Activated CD8-positive, alpha-beta memory T cell treated with anti-CD3 and anti-CD28 coated beads for 24 hours (primary cell): ENCODE measurements at regions not wholly inside any gene's neighbourhood (a gene's known extent, or its start where the extent isn't known, plus 50 kb on each side); places are given as distances from the start of the nearest gene placed in this dataset.

Experiments
- DNase-seq: peaks from one replicate; pipeline ENCODE4 v3.0.0-alpha.2; 2020

DNA sequence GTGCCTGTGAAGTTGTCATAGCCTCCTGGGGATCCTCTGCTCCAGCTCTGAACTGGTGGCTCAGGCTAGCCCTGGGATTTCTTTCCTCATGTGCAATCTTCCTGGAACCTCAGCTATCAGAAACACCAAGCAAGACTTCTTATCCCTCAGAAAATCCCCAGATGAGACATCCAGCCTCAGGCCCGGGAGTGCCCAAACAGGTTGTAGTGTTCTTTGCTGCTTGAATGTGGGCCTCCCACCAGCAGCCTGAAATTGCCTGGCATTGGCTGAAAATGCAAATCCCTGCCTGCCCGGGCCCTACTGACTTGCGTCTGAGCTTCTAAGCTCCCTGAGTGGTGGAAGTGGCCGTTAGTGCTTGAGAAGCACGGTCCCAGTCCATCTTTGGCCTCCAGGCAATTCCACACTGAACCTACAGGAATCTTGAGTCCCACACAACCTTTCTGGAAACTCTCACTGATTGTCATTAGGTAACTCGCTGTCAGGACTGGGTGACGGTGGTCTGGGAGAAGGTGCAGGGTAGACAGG lies 146.8 kb downstream of the ZBTB18 start:
- DNase-seq, result no peak

DNA sequence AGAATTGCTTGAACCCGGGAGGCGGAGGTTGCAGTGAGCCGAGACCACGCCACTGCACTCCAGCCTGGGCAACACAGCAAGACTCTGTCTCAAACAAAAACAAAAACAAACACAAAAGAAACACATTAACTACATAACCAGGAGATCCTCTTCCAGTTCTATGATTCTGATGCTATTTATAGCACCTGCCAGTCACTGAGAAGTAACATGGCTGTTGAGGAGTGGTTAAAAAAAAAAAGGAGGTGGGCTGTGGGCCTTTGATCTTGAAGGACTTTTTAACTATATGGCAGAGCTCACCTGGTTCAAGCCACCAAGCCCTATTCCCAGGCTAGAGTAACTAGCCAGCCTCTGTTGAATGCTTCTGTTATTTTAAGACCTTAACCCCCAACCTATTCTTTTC lies 148.8 kb downstream of the ZBTB18 start:
- no peak for DNase-seq

GRCh38 chr1:244200596-244200995 lies 149.5 kb downstream of the ZBTB18 start:
- no peak for DNase-seq

DNA sequence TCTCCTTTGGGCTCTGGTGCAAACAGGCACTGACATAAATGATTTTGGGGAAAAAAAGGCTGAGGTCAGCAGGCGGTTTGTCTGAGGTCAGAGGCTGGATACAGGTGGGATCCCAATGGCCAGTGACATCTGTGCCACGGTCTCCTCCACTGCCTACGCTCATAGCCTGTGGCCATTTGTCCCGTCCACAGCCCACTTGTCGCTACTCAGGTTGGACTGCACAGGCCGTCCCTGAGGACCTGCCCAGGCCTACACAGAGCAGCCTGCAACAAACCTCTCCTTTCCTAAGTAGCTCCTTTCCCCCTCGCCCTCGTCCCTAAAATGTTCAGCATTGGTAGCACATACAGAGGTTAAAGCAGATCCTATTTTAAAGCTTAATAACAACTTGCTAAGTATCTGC lies 150.7 kb downstream of the ZBTB18 start:
- DNase-seq, result no peak

GRCh38 chr1:244204004-244204403 lies 152.9 kb downstream of the ZBTB18 start:
- DNase-seq, result no peak

DNA sequence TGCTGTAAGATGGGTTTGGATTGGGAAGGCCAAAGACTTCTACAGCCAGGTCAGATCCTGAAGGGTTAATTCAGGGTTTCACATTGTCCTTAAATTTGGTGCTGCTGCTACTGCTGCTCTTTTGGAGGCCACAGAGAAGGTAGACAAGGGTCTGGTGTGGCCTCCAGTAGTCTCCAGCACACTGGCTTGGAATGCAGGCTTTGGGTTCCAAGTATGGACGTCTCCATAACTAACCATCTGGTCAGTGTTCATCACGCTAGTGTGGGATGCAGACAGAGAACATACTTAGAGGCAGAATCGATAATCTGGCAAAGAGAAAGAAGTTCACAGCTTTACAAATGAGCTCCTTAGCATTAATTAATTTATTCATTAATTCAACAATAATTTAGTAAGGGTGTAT lies 154.1 kb downstream of the ZBTB18 start:
- no peak for DNase-seq

DNA sequence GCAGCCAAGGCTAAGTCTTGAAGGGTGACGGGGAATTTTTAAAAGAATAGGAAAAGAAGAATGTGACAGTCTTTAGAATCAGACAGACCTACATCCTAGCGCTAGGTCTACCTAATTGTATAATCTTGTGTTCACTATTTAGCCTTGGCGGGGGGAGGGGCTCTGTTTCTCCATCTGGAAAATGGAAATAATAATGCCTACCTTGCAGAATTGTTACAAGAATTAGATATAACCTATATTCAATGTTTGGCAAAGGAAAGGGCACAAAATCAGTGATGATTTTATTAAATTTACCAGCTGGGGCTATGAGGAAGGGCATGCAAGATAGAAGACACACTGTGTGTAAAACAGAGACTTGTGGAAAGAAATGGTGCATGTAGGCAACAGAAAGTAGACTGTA lies 154.8 kb downstream of the ZBTB18 start:
- no peak for DNase-seq

DNA sequence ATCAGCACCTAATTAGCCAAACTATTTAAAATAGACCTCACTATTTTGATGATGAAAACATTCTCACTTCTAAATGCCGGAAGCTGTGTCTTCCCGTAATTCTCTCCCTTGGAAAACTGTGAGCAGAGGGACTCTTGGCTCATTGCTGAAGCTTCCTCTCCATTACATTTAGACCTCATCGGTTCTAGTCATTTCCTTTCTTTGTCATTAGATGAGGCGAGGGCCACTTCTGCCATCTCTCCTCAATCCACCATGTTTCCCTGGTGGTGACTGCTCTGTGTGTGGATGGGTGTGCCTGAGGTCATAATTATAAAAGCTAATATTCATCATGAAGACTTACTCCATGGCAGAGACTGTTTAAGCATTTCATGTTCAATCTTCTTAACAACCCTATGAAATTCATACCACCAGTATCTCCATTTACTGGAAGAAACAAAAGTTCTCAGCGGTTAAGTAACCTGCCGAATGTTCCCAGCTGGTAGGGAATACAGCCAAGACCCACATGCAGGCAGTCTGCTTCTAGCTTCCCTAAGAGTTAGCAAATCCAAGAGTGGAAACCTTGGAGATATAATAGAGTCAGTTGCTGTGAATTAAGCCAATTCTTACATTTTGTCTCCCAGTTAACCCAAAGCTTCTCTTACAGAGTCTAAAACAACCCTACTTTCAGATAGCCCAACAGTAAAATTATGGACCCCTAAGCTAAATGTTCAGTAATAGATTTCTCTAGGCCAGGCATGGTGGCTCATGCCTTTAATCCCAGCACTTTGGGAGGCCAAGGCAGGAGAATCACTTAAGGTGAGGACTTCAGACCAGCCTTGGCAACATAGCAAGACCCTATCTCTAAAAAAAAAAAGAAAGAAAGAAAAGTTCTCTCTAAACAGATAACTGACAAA lies 156.2 kb downstream of the ZBTB18 start:
- no peak for DNase-seq

- DNase-seq, result no peak
Observed at GRCh38 chr1:244207935-244208244, 156.8 kb downstream of the ZBTB18 start.

- no peak for DNase-seq
Observed at GRCh38 chr1:244209955-244210354, 158.9 kb downstream of the ZBTB18 start.

GRCh38 chr1:244210884-244211558 lies 159.9 kb downstream of the ZBTB18 start:
- no peak for DNase-seq

- DNase-seq, result no peak
Observed at GRCh38 chr1:244211559-244211944, 160.5 kb downstream of the ZBTB18 start.

DNA sequence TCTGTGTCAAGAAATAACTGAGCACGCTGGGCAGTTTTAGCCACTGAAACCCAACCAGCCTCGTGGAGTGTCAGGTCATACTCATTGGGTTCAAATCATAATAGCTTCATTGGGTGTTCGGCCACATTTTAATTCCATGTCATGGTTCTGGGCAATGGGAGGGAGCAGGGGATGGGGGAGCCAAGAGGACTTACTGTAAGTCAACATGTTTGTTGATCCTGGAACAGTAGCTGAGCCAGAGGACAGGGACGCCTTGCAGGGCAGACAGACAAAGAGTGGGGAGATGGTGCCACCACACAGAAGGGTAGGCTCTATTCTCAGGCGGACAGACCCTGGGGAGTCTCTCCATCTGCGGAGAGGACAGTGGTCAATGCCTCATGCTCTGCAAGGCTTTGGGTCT lies 161.1 kb downstream of the ZBTB18 start:
- no peak for DNase-seq

DNA sequence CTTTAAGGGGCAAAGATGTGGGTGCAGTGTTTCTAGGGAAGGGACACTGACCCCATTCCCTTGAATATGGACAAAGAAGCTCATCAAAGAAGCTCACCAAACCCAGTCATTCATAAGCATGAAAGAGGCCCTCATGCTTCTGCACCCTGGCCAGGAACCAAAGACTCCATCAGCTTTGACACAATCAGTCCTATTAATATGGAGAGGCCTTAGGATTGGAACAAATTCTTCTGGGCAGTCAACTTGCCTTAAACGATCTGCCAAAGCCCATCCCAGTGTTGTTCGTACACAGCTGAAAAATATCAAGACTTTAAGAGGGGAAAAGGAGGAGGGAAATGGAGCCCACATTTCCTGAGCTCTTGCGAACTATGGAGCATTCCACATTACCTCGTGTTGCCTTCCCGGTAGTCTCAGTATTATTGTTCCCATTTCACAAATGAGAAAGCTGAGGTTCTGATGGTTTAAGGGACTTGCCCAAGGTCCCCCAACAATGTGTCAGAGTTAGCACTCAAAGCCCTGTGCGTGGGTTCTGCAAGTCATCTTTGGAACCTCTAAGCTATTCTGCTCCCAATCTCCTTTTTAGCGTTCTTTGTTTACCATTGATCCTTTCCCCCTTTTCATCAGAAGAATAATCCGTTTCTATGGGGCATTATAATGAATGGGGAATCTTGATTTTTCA lies 161.9 kb downstream of the ZBTB18 start:
- no peak for DNase-seq

DNA sequence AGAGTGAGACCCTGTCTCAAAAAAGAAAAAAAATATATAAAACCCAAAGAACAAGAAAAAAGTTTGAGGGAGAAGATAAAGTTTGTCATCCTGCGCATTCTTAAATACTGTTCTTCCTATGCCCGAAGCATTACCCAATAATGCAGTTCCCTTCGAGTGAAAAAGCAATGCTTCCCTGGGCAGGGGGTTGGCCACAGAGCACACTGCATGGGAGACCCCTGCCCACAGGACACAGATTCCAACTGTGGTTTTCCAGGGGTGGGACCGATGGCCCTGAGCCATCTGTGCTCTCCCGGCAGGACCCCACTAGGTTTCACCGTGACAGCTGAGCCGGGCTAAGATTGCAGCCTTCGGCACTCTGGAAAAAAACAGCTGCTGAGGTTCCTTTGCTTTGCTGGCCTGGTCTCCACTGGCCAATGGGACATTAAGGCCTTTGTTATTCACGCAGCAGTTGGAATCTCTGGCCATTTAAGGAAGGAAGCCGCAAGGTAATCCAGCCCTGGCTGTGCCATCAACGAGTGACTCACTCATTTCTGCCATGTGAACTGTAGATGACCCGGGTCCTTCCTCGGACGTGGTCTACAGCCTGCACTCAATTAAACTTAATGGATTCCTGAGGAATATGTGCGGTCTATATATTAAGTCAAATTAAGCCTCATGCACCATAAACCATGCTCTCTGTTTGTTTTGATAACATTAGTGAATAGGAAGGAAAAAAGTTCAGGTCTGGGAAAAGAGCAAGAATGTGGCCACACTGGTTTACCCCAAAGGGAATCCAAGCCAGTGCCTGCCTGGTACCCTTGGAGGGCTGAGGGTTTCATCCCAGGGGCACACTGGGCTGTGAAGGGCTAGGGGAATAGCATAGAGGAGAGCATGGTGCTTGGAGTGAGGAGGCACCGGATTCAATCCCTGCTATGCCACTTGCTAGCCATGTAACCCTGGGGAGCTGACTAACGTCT lies 163.2 kb downstream of the ZBTB18 start:
- DNase-seq, result no peak

DNA sequence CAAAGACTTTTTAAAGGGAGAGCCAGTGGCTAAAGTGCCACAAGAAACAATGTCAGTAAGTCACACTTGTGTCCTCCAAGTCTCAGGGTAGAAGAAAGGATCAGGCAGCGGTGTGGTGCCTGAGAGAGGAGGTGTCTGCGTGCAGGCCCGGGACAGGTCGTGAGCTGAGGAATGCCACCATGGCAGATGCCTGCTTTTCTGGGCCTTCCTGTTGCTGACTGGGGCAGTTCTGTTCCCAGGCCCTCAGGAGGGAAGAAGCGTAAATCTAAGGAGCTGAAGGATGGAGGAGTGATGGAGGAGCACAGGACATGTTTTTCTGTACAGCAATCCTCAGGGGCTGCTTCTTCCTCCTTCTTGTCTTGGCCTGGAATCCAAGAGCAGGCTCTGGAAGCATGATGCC lies 165.8 kb downstream of the ZBTB18 start:
- no peak for DNase-seq

- no peak for DNase-seq
Observed at GRCh38 chr1:244217711-244218110, 166.6 kb downstream of the ZBTB18 start.

DNA sequence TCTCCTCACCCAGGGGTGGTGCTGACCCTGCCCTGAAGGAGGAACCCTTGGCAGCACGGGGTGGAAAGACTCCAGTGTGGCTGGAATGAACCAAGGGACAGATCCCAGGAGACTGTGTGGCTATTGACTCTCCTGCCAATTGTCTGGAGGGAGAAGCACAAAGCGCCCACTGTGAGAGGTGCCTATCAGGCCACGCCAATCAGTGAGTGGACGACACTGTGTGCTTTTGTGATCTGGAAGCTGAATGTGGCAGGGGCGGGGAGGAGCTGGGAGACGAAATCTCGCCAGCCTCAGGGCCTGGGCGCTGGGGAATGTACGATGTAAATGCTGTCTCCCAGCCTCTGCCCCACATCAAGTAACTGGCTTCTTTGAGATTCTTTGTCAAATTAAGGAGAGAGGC lies 167.1 kb downstream of the ZBTB18 start:
- DNase-seq, result no peak

DNA sequence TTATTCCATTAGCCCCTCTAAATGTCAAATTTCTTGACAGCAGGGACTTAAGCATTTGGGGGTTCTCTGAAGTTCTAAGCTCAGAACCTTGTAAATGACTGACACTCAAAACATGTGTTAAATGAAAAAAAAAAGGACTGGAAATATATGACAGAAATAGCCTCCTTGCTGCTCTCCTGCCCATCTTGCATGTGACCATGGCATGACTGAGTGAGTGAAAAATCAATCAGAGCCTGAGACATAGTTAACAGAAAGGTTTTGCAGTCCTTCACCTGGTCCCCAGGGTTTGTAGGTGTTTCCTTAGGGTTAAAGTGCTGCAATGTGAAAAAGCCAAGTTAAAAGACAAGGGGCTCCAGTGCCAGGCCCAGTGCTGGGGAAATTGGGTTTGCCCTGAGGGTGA lies 168.1 kb downstream of the ZBTB18 start:
- DNase-seq, result no peak

DNA sequence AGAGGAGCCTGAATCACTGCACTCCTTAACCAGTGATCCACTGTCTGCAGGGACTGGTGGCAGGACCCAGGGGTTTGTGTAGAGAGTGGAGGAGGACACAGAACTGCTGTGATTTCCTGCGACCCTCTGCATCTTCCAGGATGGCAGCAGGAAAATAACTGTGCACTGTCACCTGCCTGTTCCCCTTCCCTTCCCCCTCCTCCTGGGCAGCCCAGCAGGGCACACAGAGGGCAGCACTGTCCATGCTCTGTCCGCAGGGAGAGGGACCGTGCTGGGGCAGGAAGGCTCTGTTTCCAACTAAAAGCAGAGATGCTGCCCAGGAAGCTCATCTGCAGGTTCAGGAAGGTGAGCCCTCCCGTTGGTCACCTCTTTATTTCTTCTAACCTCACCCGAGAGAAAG lies 168.7 kb downstream of the ZBTB18 start:
- DNase-seq, result no peak

DNA sequence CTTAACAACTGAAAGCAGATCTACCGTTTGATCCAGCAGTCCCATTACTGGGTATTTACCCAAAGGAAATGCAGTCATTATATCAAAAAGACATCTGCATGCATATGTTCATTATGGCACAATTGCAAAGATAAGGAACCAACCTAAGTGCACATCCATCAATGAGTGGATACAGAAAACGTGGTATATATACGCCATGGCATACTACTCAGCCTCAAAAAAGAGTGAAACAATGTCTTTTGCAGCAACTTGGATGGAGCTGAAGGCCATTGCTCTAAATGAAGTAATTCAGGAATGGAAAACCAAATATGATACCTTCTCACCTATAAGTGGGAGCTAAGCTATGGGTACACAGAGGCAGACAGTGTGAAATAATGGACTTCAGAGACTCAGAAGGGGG lies 169.3 kb downstream of the ZBTB18 start:
- no peak for DNase-seq

GRCh38 chr1:244221991-244222390 lies 170.9 kb downstream of the ZBTB18 start:
- no peak for DNase-seq
